HCT116 (cell line): ENCODE measurements at regions not wholly inside any gene's neighbourhood (a gene's known extent, or its start where the extent isn't known, plus 50 kb on each side); places are given as distances from the start of the nearest gene placed in this dataset.

ENCODE experiments used
- ATF3 ChIP-seq: IDR thresholded peaks from 2 replicates; pipeline ENCODE4 v1.6.1; 2012
- CEBPB ChIP-seq: IDR thresholded peaks from 2 replicates; pipeline ENCODE4 v1.6.1; 2012; ENCODE audit warnings: low read depth
- EZH2 ChIP-seq: fragments of 200-600 bp; sonication (generic); IDR thresholded peaks from 2 replicates; pipeline ENCODE4 v1.6.1; 2017; ENCODE audit warnings: antibody characterized with exemption, mixed run types
- EZH2phosphoT487 ChIP-seq: fragments of 200-600 bp; IDR thresholded peaks from 2 replicates; pipeline ENCODE4 v1.6.1; 2018; ENCODE audit warnings: antibody characterized with exemption, borderline replicate concordance
- MAX ChIP-seq: IDR thresholded peaks from 2 replicates; pipeline ENCODE4 v1.6.1; 2012
- POLR2A ChIP-seq: IDR thresholded peaks from 2 replicates; pipeline ENCODE4 v1.7.0; 2011; ENCODE audit warnings: borderline replicate concordance; ENCODE audit not compliant: insufficient read depth, insufficient read length; ENCODE audit errors: extremely low read depth
- POLR2AphosphoS5 ChIP-seq: IDR thresholded peaks from 2 replicates; pipeline ENCODE4 v1.6.1; 2011; ENCODE audit warnings: mild to moderate bottlenecking, low read depth, low read length, moderate library complexity
- RAD21 ChIP-seq: IDR thresholded peaks from 2 replicates; pipeline ENCODE4 v1.6.1; 2012; ENCODE audit warnings: low read depth, mild to moderate bottlenecking
- SIN3A ChIP-seq: IDR thresholded peaks from 2 replicates; pipeline ENCODE4 v1.6.1; 2012; ENCODE audit warnings: low read depth
- TCF7L2 ChIP-seq: IDR thresholded peaks from 2 replicates; pipeline ENCODE4 v1.7.0; 2011; ENCODE audit warnings: borderline replicate concordance, inconsistent platforms; ENCODE audit not compliant: insufficient read depth, insufficient read length; ENCODE audit errors: extremely low read depth
- YY1 ChIP-seq: IDR thresholded peaks from 2 replicates; pipeline ENCODE4 v1.6.1; 2011; ENCODE audit warnings: low read length, low read depth, moderate library complexity, mild to moderate bottlenecking; ENCODE audit not compliant: insufficient replicate concordance; ENCODE audit errors: extremely low read depth
- ZFX ChIP-seq: fragments of 450-650 bp; IDR thresholded peaks from 2 replicates; pipeline ENCODE4 v1.6.1; 2017
- ZNF274 ChIP-seq: fragments of 200-500 bp; sonication (Bioruptor generic); IDR thresholded peaks from 2 replicates; pipeline ENCODE4 v1.6.1; 2014; ENCODE audit warnings: mild to moderate bottlenecking, low read depth, low read length, inconsistent platforms
- TF ChIP-seq, protein P1 (sequence below), 3 experiments: fragments of 200-600 bp in 1 of 3; sonication (generic) in 1 of 3; IDR thresholded peaks in 2 of 3; conservative IDR thresholded peaks in 1 of 3; 2 replicates each; pipeline ENCODE4 v1.5.1; 2012 to 2017; ENCODE audit warnings: low read depth in 2 of 3, low read length in 2 of 3, antibody characterized with exemption in 1 of 3, borderline replicate concordance in 1 of 3, control low read depth in 1 of 3, mild to moderate bottlenecking in 1 of 3, mixed read lengths in 1 of 3, mixed run types in 1 of 3, moderate library complexity in 1 of 3; ENCODE audit not compliant: insufficient read depth in 1 of 3

GRCh38 chrX:873016-873415 lies 242.4 kb downstream of the SHOX start:
- TF ChIP-seq, protein P1, sequence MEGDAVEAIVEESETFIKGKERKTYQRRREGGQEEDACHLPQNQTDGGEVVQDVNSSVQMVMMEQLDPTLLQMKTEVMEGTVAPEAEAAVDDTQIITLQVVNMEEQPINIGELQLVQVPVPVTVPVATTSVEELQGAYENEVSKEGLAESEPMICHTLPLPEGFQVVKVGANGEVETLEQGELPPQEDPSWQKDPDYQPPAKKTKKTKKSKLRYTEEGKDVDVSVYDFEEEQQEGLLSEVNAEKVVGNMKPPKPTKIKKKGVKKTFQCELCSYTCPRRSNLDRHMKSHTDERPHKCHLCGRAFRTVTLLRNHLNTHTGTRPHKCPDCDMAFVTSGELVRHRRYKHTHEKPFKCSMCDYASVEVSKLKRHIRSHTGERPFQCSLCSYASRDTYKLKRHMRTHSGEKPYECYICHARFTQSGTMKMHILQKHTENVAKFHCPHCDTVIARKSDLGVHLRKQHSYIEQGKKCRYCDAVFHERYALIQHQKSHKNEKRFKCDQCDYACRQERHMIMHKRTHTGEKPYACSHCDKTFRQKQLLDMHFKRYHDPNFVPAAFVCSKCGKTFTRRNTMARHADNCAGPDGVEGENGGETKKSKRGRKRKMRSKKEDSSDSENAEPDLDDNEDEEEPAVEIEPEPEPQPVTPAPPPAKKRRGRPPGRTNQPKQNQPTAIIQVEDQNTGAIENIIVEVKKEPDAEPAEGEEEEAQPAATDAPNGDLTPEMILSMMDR (IDR thresholded peaks at IDR 0.05 in 2 of 3, conservative IDR thresholded peaks at IDR 0.05 in 1 of 3; ENCODE audit: borderline replicate concordance in 1 of 3, insufficient read depth in 1 of 3, low read depth in 2 of 3, low read length in 2 of 3) = no peak
- no peak for TF ChIP-seq POLR2A
- TF ChIP-seq POLR2AphosphoS5 = no peak
- no peak for TF ChIP-seq TCF7L2
- TF ChIP-seq RAD21 = no peak
- TF ChIP-seq ATF3 = no peak
- no peak for TF ChIP-seq MAX
- no peak for TF ChIP-seq ZFX
- TF ChIP-seq YY1 = no peak
- TF ChIP-seq SIN3A = no peak
- no peak for TF ChIP-seq CEBPB
- no peak for TF ChIP-seq EZH2
- TF ChIP-seq ZNF274 = no peak
- TF ChIP-seq EZH2phosphoT487 = no peak
